MM.1S (cell line): ENCODE measurements at regions not wholly inside any gene's neighbourhood (a gene's known extent, or its start where the extent isn't known, plus 50 kb on each side); places are given as distances from the start of the nearest gene placed in this dataset.

Source experiments
- DNase-seq: peaks from one replicate; pipeline ENCODE4 v3.0.0-alpha.2; 2015
- H2AFZ ChIP-seq: fragments of 300-600 bp; sonication (generic); 2 replicates; pipeline ENCODE4 v1.6.0; 2016; ENCODE audit warnings: antibody characterized with exemption, low read length
- H3F3A ChIP-seq: fragments of 300-600 bp; sonication (generic); 2 replicates; pipeline ENCODE4 v1.6.1; 2016; ENCODE audit warnings: mild to moderate bottlenecking, antibody characterized with exemption, low read length, moderate library complexity, mixed read lengths; ENCODE audit not compliant: insufficient read depth
- H3K27ac ChIP-seq: fragments of 300-600 bp; sonication (generic); 2 replicates; pipeline ENCODE4 v1.5.1; 2016; ENCODE audit warnings: mild to moderate bottlenecking, low read length
- H3K27me3 ChIP-seq: fragments of 300-600 bp; sonication (generic); replicated peaks from 2 replicates; pipeline ENCODE4 v1.6.0; 2016; ENCODE audit warnings: low read length; ENCODE audit not compliant: insufficient read depth
- H3K36me3 ChIP-seq: fragments of 300-600 bp; sonication (generic); replicated peaks from 2 replicates; pipeline ENCODE4 v1.6.1; 2016; ENCODE audit warnings: mild to moderate bottlenecking, low read length, mixed read lengths; ENCODE audit not compliant: insufficient read depth
- H3K4me1 ChIP-seq: fragments of 300-600 bp; sonication (generic); 2 replicates; pipeline ENCODE4 v1.6.1; 2016; ENCODE audit warnings: low read length, mixed read lengths
- H3K4me2 ChIP-seq: fragments of 300-600 bp; sonication (generic); 2 replicates; pipeline ENCODE4 v1.6.0; 2016; ENCODE audit warnings: low read depth, low read length
- H3K4me3 ChIP-seq: fragments of 300-600 bp; sonication (generic); 2 replicates; pipeline ENCODE4 v1.5.1; 2016; ENCODE audit warnings: low read length, mixed read lengths
- H3K79me2 ChIP-seq: fragments of 300-600 bp; sonication (generic); 2 replicates; pipeline ENCODE4 v1.6.1; 2016; ENCODE audit warnings: mixed run types, low read length, mixed read lengths
- H3K9ac ChIP-seq: fragments of 300-600 bp; sonication (generic); 2 replicates; pipeline ENCODE4 v1.6.1; 2016; ENCODE audit warnings: low read length, mixed read lengths
- H3K9me2 ChIP-seq: fragments of 300-600 bp; sonication (generic); replicated peaks from 2 replicates; pipeline ENCODE4 v1.6.1; 2016; ENCODE audit warnings: mild to moderate bottlenecking, low read length, mixed read lengths; ENCODE audit not compliant: insufficient read depth
- H3K9me3 ChIP-seq: fragments of 300-600 bp; sonication (generic); replicated peaks from 2 replicates; pipeline ENCODE4 v1.6.1; 2016; ENCODE audit warnings: mild to moderate bottlenecking, low read length, mixed read lengths; ENCODE audit not compliant: insufficient read depth
- H4K20me1 ChIP-seq: fragments of 300-600 bp; sonication (generic); 2 replicates; pipeline ENCODE4 v1.6.1; 2016; ENCODE audit warnings: mild to moderate bottlenecking, low read length, moderate library complexity, mixed read lengths; ENCODE audit not compliant: insufficient read depth
- EZH2 ChIP-seq: fragments of 300-600 bp; sonication (generic); optimal IDR thresholded peaks from 2 replicates; pipeline ENCODE3; 2017; ENCODE audit warnings: low read depth, mild to moderate bottlenecking, antibody characterized with exemption, low read length, mixed read lengths
- EZH2phosphoT487 ChIP-seq: fragments of 300-600 bp; sonication (generic); IDR thresholded peaks from 2 replicates; pipeline ENCODE4 v1.6.1; 2018; ENCODE audit warnings: antibody characterized with exemption, low read length
- TF ChIP-seq, protein P1 (sequence below): fragments of 300-600 bp; sonication (generic); IDR thresholded peaks from 2 replicates; pipeline ENCODE4 v1.5.1; 2016; ENCODE audit warnings: antibody characterized with exemption, low read length, mixed read lengths

DNA sequence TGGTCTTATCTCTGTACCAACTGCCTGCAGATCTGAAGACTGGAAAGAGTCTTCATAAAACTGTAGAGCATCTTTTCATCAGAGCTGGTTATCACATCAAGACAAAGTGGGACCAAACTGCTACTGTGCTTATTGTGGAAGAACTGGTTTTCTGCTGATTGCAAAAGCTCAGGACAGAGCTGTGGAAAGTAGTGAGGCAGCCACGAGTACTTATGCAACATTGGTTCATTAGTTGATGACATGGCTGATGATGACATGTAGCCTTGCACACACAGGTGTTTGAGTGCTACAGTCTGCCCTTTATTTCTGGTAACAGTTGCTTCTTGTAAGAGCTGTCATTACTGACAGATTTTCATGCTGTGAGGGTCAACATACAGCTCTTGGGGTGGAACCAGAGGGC is 185.4 kb upstream of the GUCY1A2 start:
- Histone ChIP-seq H3K79me2 (no peaks in the 10 kb centered on the region), H3K9ac (no peak overlapping the region), H3K36me3 (no peaks in the 10 kb centered on the region), H4K20me1 (no peaks in the 10 kb centered on the region), H3K4me2 (no peak overlapping the region), H3F3A (no peaks in the 10 kb centered on the region), H3K27me3 (no peaks in the 10 kb centered on the region), H2AFZ (no peak overlapping the region), H3K9me3 (no peaks in the 10 kb centered on the region), H3K27ac (no peak overlapping the region), H3K4me3 (no peak overlapping the region), H3K4me1 (no peaks in the 10 kb centered on the region), H3K9me2 (no peaks in the 10 kb centered on the region)
- DNase-seq: no peak
- TF ChIP-seq EZH2 (no peak), EZH2phosphoT487 (no peak)
- TF ChIP-seq, protein P1, sequence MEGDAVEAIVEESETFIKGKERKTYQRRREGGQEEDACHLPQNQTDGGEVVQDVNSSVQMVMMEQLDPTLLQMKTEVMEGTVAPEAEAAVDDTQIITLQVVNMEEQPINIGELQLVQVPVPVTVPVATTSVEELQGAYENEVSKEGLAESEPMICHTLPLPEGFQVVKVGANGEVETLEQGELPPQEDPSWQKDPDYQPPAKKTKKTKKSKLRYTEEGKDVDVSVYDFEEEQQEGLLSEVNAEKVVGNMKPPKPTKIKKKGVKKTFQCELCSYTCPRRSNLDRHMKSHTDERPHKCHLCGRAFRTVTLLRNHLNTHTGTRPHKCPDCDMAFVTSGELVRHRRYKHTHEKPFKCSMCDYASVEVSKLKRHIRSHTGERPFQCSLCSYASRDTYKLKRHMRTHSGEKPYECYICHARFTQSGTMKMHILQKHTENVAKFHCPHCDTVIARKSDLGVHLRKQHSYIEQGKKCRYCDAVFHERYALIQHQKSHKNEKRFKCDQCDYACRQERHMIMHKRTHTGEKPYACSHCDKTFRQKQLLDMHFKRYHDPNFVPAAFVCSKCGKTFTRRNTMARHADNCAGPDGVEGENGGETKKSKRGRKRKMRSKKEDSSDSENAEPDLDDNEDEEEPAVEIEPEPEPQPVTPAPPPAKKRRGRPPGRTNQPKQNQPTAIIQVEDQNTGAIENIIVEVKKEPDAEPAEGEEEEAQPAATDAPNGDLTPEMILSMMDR: no peak

DNA sequence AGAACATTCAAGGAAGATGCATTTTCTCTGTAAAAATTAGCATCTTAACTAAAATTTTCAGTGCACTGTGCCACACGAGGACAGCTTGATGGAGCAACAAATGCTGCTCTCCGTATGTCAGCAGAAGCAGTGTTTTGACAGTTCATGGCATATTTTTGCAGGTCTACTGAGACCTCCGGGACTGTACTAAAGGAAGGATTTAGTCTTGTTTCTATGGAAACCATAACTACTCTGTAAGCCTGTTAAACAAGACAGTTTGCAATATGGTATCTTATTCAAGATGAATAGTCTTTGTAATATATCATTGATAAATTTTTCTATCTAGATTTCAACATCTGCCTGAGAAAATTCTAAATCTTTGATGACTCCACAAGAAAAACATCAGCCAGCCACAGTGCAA is 184.0 kb upstream of the GUCY1A2 start:
- no peak for DNase-seq
- Histone ChIP-seq H3K27ac (no peak overlapping the region), H3K4me3 (no peak overlapping the region), H4K20me1 (no peaks in the 10 kb centered on the region), H3K9me2 (no peaks in the 10 kb centered on the region), H3K4me1 (no peaks in the 10 kb centered on the region), H3F3A (no peaks in the 10 kb centered on the region), H3K36me3 (no peaks in the 10 kb centered on the region), H3K4me2 (no peak overlapping the region), H3K9ac (no peak overlapping the region), H3K9me3 (no peaks in the 10 kb centered on the region), H2AFZ (no peak overlapping the region), H3K79me2 (no peaks in the 10 kb centered on the region), H3K27me3 (no peaks in the 10 kb centered on the region)
- no peak for TF ChIP-seq EZH2

DNA sequence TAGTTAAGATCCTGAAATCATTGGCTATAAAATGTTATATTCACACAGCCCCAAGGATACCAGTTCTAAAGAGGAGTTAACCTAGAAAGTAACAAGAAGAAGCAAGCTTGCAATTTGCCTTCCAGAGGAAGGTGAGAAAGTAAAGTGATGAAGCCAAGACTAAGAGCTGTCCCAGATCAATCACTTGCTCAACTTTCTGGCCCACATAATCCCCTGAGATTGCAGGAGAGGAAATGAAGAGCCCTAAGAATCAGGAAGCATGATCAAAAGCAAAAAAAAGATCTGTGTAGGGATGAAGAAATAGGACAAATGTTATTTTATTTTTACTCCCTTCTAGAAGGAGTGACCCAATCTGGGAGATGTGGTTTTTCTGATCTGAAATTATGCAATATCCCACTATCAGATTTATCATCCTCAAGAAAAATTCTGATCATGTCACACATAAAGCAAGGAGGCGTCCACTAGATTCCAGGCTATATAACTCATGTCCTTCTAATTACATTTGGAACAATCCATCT is 180.3 kb upstream of the GUCY1A2 start:
- Histone ChIP-seq H2AFZ (no peak overlapping the region), H3K79me2 (no peaks in the 10 kb centered on the region), H3K36me3 (no peaks in the 10 kb centered on the region), H3F3A (no peaks in the 10 kb centered on the region), H3K27ac (no peak overlapping the region), H4K20me1 (no peaks in the 10 kb centered on the region), H3K4me2 (no peak overlapping the region), H3K27me3 (no peaks in the 10 kb centered on the region), H3K4me1 (no peaks in the 10 kb centered on the region), H3K9ac (no peak overlapping the region), H3K4me3 (no peak overlapping the region), H3K9me2 (no peaks in the 10 kb centered on the region), H3K9me3 (no peaks in the 10 kb centered on the region)
- TF ChIP-seq EZH2phosphoT487 (no peak), EZH2 (no peak)
- TF ChIP-seq, protein P1: no peak
- DNase-seq: no peak

DNA sequence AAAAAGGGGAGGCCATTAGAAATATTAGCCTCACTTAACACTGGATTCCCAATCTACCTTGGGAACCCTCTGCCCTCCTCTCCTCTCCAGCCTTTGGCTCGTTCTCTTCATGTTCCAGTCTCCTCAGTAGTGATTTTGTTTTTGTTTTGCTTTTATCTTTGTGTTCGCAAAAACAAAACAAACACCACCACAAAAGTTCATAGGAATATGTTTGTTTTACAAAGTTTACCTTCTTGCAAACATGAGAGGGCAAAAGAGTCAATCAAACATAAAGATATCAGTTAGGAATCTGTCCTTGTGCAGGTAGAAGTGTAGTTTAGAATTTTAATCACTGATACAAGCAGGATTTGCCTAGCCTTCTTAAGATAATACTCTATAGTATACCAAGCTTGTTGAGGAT is 179.7 kb upstream of the GUCY1A2 start:
- no peaks in the 10 kb centered on the region for H3K36me3 ChIP-seq
- no peak overlapping the region for H3K4me3 ChIP-seq
- no peaks in the 10 kb centered on the region for H3K4me1 ChIP-seq
- no peak overlapping the region for H3K4me2 ChIP-seq
- no peaks in the 10 kb centered on the region for H3K9me3 ChIP-seq
- TF ChIP-seq EZH2 (no peak), EZH2phosphoT487 (no peak)
- TF ChIP-seq, protein P1: no peak
- no peak overlapping the region for H3K27ac ChIP-seq
- no peak overlapping the region for H2AFZ ChIP-seq
- DNase-seq: no peak
- no peak overlapping the region for H3K9ac ChIP-seq
- no peaks in the 10 kb centered on the region for H3F3A ChIP-seq
- no peaks in the 10 kb centered on the region for H4K20me1 ChIP-seq
- no peaks in the 10 kb centered on the region for H3K27me3 ChIP-seq
- no peaks in the 10 kb centered on the region for H3K79me2 ChIP-seq
- H3K9me2 ChIP-seq: no peaks in the 10 kb centered on the region
